CD14-positive monocyte (primary cell): ENCODE measurements at regions not wholly inside any gene's neighbourhood (a gene's known extent, or its start where the extent isn't known, plus 50 kb on each side); places are given as distances from the start of the nearest gene placed in this dataset.

ENCODE experiments used
- DNase-seq, 3 donors: peaks; one replicate each; pipeline ENCODE4 v3.0.0-alpha.2; 2011 to 2022
- H2AFZ ChIP-seq: 2 replicates; pipeline ENCODE4 v1.6.0; 2012; ENCODE audit warnings: mild to moderate bottlenecking, low read depth, low read length, inconsistent platforms; ENCODE audit not compliant: insufficient read depth, poor library complexity, severe bottlenecking
- H3K27ac ChIP-seq, 2 donors: 1 replicate in 1 of 2; 2 replicates in 1 of 2; pipeline ENCODE4 v1.5.1; 2012 to 2013; ENCODE audit warnings: low read length in 2 of 2, control low read depth in 1 of 2, inconsistent platforms in 1 of 2, low read depth in 1 of 2, mild to moderate bottlenecking in 1 of 2
- H3K27me3 ChIP-seq, 2 donors: one replicate each; pipeline versions ENCODE4 v1.6.0 to v1.6.1; 2011 to 2013; ENCODE audit warnings: low read length in 2 of 2; ENCODE audit not compliant: control insufficient read depth in 2 of 2, insufficient read depth in 2 of 2
- H3K36me3 ChIP-seq, 2 donors: replicated peaks in 1 of 2; 1 replicate in 1 of 2; 2 replicates in 1 of 2; pipeline versions ENCODE4 v1.5.1 to v1.6.1; 2012 to 2013; ENCODE audit warnings: low read length in 2 of 2, control low read depth in 1 of 2, inconsistent platforms in 1 of 2, mild to moderate bottlenecking in 1 of 2; ENCODE audit not compliant: insufficient read depth in 2 of 2, control insufficient read depth in 1 of 2
- H3K4me1 ChIP-seq, 2 donors: 1 replicate in 1 of 2; 2 replicates in 1 of 2; pipeline versions ENCODE4 v1.5.1 to v1.6.1; 2012 to 2013; ENCODE audit warnings: low read length in 2 of 2, control low read depth in 1 of 2, inconsistent platforms in 1 of 2, mild to moderate bottlenecking in 1 of 2, moderate library complexity in 1 of 2; ENCODE audit not compliant: insufficient read depth in 2 of 2, control insufficient read depth in 1 of 2
- H3K4me2 ChIP-seq: replicated peaks from 2 replicates; pipeline ENCODE3; 2012; ENCODE audit warnings: low read length, moderate library complexity, mild to moderate bottlenecking; ENCODE audit not compliant: poor library complexity, severe bottlenecking; ENCODE audit errors: extremely low read depth
- H3K4me3 ChIP-seq, 3 experiments: fragments of 200-600 bp in 1 of 3; sonication (generic) in 1 of 3; replicated peaks in 1 of 3; 1 replicate in 2 of 3; 2 replicates in 1 of 3; pipeline ENCODE4 v1.5.1; 2011 to 2013; ENCODE audit warnings: low read length in 3 of 3, mild to moderate bottlenecking in 3 of 3, control low read depth in 2 of 3, low read depth in 2 of 3, inconsistent platforms in 1 of 3, moderate library complexity in 1 of 3
- H3K79me2 ChIP-seq: 2 replicates; pipeline ENCODE4 v1.6.0; 2012; ENCODE audit warnings: mild to moderate bottlenecking, control low read depth, inconsistent platforms, low read length, moderate library complexity; ENCODE audit not compliant: insufficient read depth
- H3K9ac ChIP-seq: 2 replicates; pipeline ENCODE4 v1.6.0; 2017; ENCODE audit warnings: low read length, mild to moderate bottlenecking; ENCODE audit not compliant: insufficient read depth, poor library complexity, severe bottlenecking
- H3K9me3 ChIP-seq, 2 donors: replicated peaks in 1 of 2; 1 replicate in 1 of 2; 2 replicates in 1 of 2; pipeline versions ENCODE4 v1.5.1 to v1.6.1; 2012 to 2013; ENCODE audit warnings: low read length in 2 of 2, control low read depth in 1 of 2; ENCODE audit not compliant: control insufficient read depth in 1 of 2, insufficient read depth in 1 of 2
- H4K20me1 ChIP-seq: 2 replicates; pipeline ENCODE4 v1.6.0; 2012; ENCODE audit warnings: mild to moderate bottlenecking, low read length, control low read depth, moderate library complexity; ENCODE audit not compliant: insufficient read depth
- H3K27ac Mint-ChIP-seq, 7 donors: one replicate each; pipeline ENCODE4 v1.8.0; 2020; ENCODE audit warnings: mild to moderate bottlenecking in 7 of 7, mixed read lengths in 7 of 7, moderate library complexity in 6 of 7, inconsistent platforms in 2 of 7
- H3K27me3 Mint-ChIP-seq, 3 donors: one replicate each; pipeline ENCODE4 v1.8.0; 2021 to 2022; ENCODE audit warnings: low read depth in 3 of 3, mild to moderate bottlenecking in 3 of 3, mixed read lengths in 3 of 3, moderate library complexity in 3 of 3, inconsistent platforms in 1 of 3
- H3K36me3 Mint-ChIP-seq, 2 donors: one replicate each; pipeline ENCODE4 v1.8.0; 2020; ENCODE audit warnings: mixed read lengths in 2 of 2, inconsistent platforms in 1 of 2, mild to moderate bottlenecking in 1 of 2
- H3K4me1 Mint-ChIP-seq: one replicate; pipeline ENCODE4 v1.8.0; 2020; ENCODE audit warnings: mild to moderate bottlenecking, mixed read lengths
- H3K4me3 Mint-ChIP-seq, 2 donors: one replicate each; pipeline ENCODE4 v1.8.0; 2020; ENCODE audit warnings: mild to moderate bottlenecking in 2 of 2, mixed read lengths in 2 of 2, moderate library complexity in 1 of 2
- H3K9me3 Mint-ChIP-seq, 7 donors: one replicate each; pipeline ENCODE4 v1.8.0; 2020 to 2022; ENCODE audit warnings: mixed read lengths in 7 of 7, mild to moderate bottlenecking in 6 of 7, moderate library complexity in 6 of 7, inconsistent platforms in 2 of 7
- WGBS: methylation state at CpG from one replicate; pipeline ENCODE4 v1.1.5; 2013; ENCODE audit warnings: missing lambda C conversion rate; ENCODE audit not compliant: insufficient coverage; 5-methylcytosine and 5-hydroxymethylcytosine counted together
- intact Hi-C, 2 donors: fragments of 100-400 bp; cut with micrococcal nuclease; formaldehyde crosslinking; loops; one replicate each; pipeline versions ENCODE4 v1.15.0 to v1.15.1; 2023
- TF ChIP-seq, protein P1 (sequence below): fragments of 200-600 bp; IDR thresholded peaks from one replicate; pipeline ENCODE4 v1.8.0; 2022; ENCODE audit warnings: antibody characterized with exemption, mild to moderate bottlenecking

GRCh38 chr4:189765736-189766135 is 174.9 kb upstream of the FRG1 start:
- intact Hi-C loops, result no loop called here
- no peaks in the 10 kb centered on the region for H3K4me1 ChIP-seq
- Mint-ChIP-seq H3K27me3 (peaks cover 0 to 2% (median 1%) of the 10 kb centered on the region in 3 donors), H3K9me3 (peaks cover 2 to 18% (median 6%) of the 10 kb centered on the region in 7 donors), H3K36me3 (no peaks in the 10 kb centered on the region), H3K27ac (no peak overlapping the region), H3K4me1 (no peaks in the 10 kb centered on the region), H3K4me3 (no peak overlapping the region)
- H3K79me2 ChIP-seq, result no peaks in the 10 kb centered on the region
- H3K9ac ChIP-seq, result no peak overlapping the region
- 73% methylated on average over 5 of the region's 6 CpGs for WGBS
- H4K20me1 ChIP-seq, result no peaks in the 10 kb centered on the region
- no peak overlapping the region for H3K4me2 ChIP-seq
- no peak overlapping the region for H2AFZ ChIP-seq
- no peak overlapping the region for H3K27ac ChIP-seq
- no peaks in the 10 kb centered on the region for H3K27me3 ChIP-seq
- no peak for DNase-seq
- TF ChIP-seq, protein P1, sequence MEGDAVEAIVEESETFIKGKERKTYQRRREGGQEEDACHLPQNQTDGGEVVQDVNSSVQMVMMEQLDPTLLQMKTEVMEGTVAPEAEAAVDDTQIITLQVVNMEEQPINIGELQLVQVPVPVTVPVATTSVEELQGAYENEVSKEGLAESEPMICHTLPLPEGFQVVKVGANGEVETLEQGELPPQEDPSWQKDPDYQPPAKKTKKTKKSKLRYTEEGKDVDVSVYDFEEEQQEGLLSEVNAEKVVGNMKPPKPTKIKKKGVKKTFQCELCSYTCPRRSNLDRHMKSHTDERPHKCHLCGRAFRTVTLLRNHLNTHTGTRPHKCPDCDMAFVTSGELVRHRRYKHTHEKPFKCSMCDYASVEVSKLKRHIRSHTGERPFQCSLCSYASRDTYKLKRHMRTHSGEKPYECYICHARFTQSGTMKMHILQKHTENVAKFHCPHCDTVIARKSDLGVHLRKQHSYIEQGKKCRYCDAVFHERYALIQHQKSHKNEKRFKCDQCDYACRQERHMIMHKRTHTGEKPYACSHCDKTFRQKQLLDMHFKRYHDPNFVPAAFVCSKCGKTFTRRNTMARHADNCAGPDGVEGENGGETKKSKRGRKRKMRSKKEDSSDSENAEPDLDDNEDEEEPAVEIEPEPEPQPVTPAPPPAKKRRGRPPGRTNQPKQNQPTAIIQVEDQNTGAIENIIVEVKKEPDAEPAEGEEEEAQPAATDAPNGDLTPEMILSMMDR, result no peak
- H3K4me3 ChIP-seq, result no peak overlapping the region
- peaks cover 0 to 7% of the 10 kb centered on the region in 2 donors for H3K9me3 ChIP-seq
- no peaks in the 10 kb centered on the region for H3K36me3 ChIP-seq

DNA sequence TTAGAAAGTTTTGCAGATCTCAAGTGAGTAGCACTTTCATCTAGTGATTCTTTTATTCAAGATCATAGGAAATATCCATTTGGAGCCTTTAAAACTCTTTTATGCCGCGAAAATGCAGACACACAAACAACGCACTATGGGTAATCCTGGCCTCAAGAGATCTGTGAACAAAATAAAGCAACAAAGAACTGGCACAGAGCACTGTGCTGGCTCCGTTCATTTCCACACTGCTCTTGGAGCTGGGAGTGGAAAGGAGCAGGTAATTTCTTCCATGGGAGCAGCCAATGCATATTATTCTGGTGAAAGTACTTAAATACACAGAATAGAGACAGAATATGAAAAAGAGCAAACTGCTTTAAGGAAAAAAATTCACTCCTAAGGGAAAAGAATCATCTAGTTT is 172.7 kb upstream of the FRG1 start:
- no peaks in the 10 kb centered on the region for H4K20me1 ChIP-seq
- H3K4me3 ChIP-seq, result no peak overlapping the region
- DNase-seq, result no peak
- Mint-ChIP-seq H3K4me1 (no peaks in the 10 kb centered on the region), H3K36me3 (no peaks in the 10 kb centered on the region), H3K4me3 (no peak overlapping the region), H3K27ac (no peak overlapping the region), H3K27me3 (peaks cover 0 to 1% (median 0%) of the 10 kb centered on the region in 3 donors), H3K9me3 (peaks cover 0 to 12% (median 4%) of the 10 kb centered on the region in 7 donors)
- H3K9ac ChIP-seq, result no peak overlapping the region
- peaks cover 0 to 10% of the 10 kb centered on the region in 2 donors for H3K9me3 ChIP-seq
- H3K27ac ChIP-seq, result no peak overlapping the region
- intact Hi-C loops, result no loop called here
- TF ChIP-seq, protein P1, result no peak
- no peaks in the 10 kb centered on the region for H3K36me3 ChIP-seq
- H3K79me2 ChIP-seq, result no peaks in the 10 kb centered on the region
- H2AFZ ChIP-seq, result no peak overlapping the region
- WGBS, result 100% methylated on average over 3 of the region's 4 CpGs
- H3K4me2 ChIP-seq, result no peak overlapping the region
- no peaks in the 10 kb centered on the region for H3K4me1 ChIP-seq
- no peaks in the 10 kb centered on the region for H3K27me3 ChIP-seq
